Endothelial cell of umbilical vein (primary cell): ENCODE measurements at regions not wholly inside any gene's neighbourhood (a gene's known extent, or its start where the extent isn't known, plus 50 kb on each side); places are given as distances from the start of the nearest gene placed in this dataset.

Source experiments
- BruUV-seq: library from RNA; stranded (reverse); fragments of 400-500 nt; replicated peaks from 2 replicates; lab custom pipeline; 2021; lab: Mats Ljungman, UMichigan
- CTCF ChIA-PET: fragments of 300-600, 350-600 bp; sonication (Branson Sonifier 250); formaldehyde crosslinking; loops from one replicate; lab custom pipeline; 2021; ENCODE audit warnings: antibody characterized with exemption, inconsistent platforms; lab: Charles Lee
- POLR2A ChIA-PET: fragments of 300-600, 350-600 bp; sonication (Branson Sonifier 250); formaldehyde crosslinking; loops from one replicate; lab custom pipeline; 2021; ENCODE audit warnings: antibody characterized with exemption, inconsistent platforms; lab: Charles Lee
- DNase-seq: peaks from one replicate; pipeline ENCODE4 v3.0.0-alpha.2; 2011; ENCODE audit warnings: low read depth, low spot score
- FAIRE-seq: peaks from 2 replicates; lab custom pipeline; 2011; peaks lifted over from hg19 to GRCh38; lab: Jason Lieb, UNC
- H2AFZ ChIP-seq: 2 replicates; pipeline ENCODE4 v1.6.0; 2012; ENCODE audit warnings: low read depth, low read length, control low read depth, inconsistent platforms
- H3K27ac ChIP-seq: 2 replicates; pipeline ENCODE4 v1.5.1; 2011; ENCODE audit warnings: low read depth, mild to moderate bottlenecking, control low read depth, low read length, moderate library complexity; ENCODE audit not compliant: insufficient read depth
- H3K27me3 ChIP-seq, 2 experiments: 2 replicates each; pipeline versions ENCODE4 v1.6.0 to v1.6.1; 2011; ENCODE audit warnings: low read length in 2 of 2, mixed read lengths in 1 of 2; ENCODE audit not compliant: control insufficient read depth in 2 of 2, insufficient read depth in 2 of 2
- H3K36me3 ChIP-seq, 2 experiments: 2 replicates in 1 of 2; 3 replicates in 1 of 2; pipeline ENCODE4 v1.5.1; 2011; ENCODE audit warnings: low read length in 2 of 2, mild to moderate bottlenecking in 1 of 2, moderate library complexity in 1 of 2; ENCODE audit not compliant: control insufficient read depth in 2 of 2, insufficient read depth in 2 of 2; ENCODE audit errors: extremely low read depth in 1 of 2
- H3K4me1 ChIP-seq: 3 replicates; pipeline ENCODE4 v1.5.1; 2011; ENCODE audit warnings: mild to moderate bottlenecking, low read length; ENCODE audit not compliant: control insufficient read depth, insufficient read depth; ENCODE audit errors: extremely low read depth
- H3K4me2 ChIP-seq: 2 replicates; pipeline ENCODE4 v1.6.1; 2011; ENCODE audit warnings: low read length, control low read depth, mixed read lengths; ENCODE audit not compliant: insufficient read depth
- H3K4me3 ChIP-seq, 3 experiments: fragments of 200-600 bp in 1 of 3; sonication (generic), shearing (Covaris generic) in 1 of 3; replicated peaks in 1 of 3; 2 replicates each; pipeline ENCODE4 v1.5.1; 2011 to 2016; ENCODE audit warnings: control low read depth in 3 of 3, low read length in 3 of 3, mild to moderate bottlenecking in 2 of 3, inconsistent platforms in 1 of 3, low read depth in 1 of 3, moderate library complexity in 1 of 3; ENCODE audit not compliant: insufficient read depth in 1 of 3
- H3K79me2 ChIP-seq: 2 replicates; pipeline ENCODE4 v1.6.0; 2012; ENCODE audit warnings: low read length, inconsistent platforms; ENCODE audit not compliant: control insufficient read depth, insufficient read depth
- H3K9ac ChIP-seq: replicated peaks from 2 replicates; pipeline ENCODE3; 2011; ENCODE audit warnings: low read length, control low read depth; ENCODE audit not compliant: insufficient read depth; ENCODE audit errors: extremely low read depth
- H3K9me1 ChIP-seq: replicated peaks from 3 replicates; pipeline ENCODE4 v1.6.0; 2011; ENCODE audit warnings: mild to moderate bottlenecking, low read length; ENCODE audit not compliant: control insufficient read depth, insufficient read depth; ENCODE audit errors: extremely low read depth
- H3K9me3 ChIP-seq: replicated peaks from 2 replicates; pipeline ENCODE4 v1.5.1; 2012; ENCODE audit warnings: low read length, inconsistent platforms; ENCODE audit not compliant: control insufficient read depth, insufficient read depth
- H4K20me1 ChIP-seq: replicated peaks from 2 replicates; pipeline ENCODE3; 2011; ENCODE audit warnings: mild to moderate bottlenecking, low read length; ENCODE audit not compliant: control insufficient read depth, insufficient read depth; ENCODE audit errors: extremely low read depth
- EZH2 ChIP-seq: IDR thresholded peaks from 2 replicates; pipeline ENCODE4 v1.6.1; 2012; ENCODE audit warnings: borderline replicate concordance, low read depth, mild to moderate bottlenecking, moderate library complexity, low read length, inconsistent platforms; ENCODE audit not compliant: severe bottlenecking
- FOS ChIP-seq: IDR thresholded peaks from 2 replicates; pipeline ENCODE4 v1.6.1; 2011; ENCODE audit warnings: mild to moderate bottlenecking, low read length, moderate library complexity, borderline replicate concordance; ENCODE audit not compliant: insufficient read depth
- GATA2 ChIP-seq: IDR thresholded peaks from 2 replicates; pipeline ENCODE4 v1.7.0; 2011; ENCODE audit warnings: low read depth, mild to moderate bottlenecking, moderate library complexity, mixed read lengths, low read length; ENCODE audit not compliant: insufficient read length, insufficient read depth
- JUN ChIP-seq: IDR thresholded peaks from 2 replicates; pipeline ENCODE4 v1.6.1; 2011; ENCODE audit warnings: borderline replicate concordance, low read depth; ENCODE audit not compliant: insufficient read length, insufficient read depth
- MYC ChIP-seq: IDR thresholded peaks from one replicate; pipeline ENCODE4 v1.6.1; 2011; ENCODE audit warnings: mild to moderate bottlenecking, low read depth, low read length
- POLR2A ChIP-seq: IDR thresholded peaks from 2 replicates; pipeline ENCODE4 v1.6.1; 2012; ENCODE audit warnings: low read depth, mild to moderate bottlenecking, control low read depth, low read length
- POLR2AphosphoS5 ChIP-seq: IDR thresholded peaks from 2 replicates; pipeline ENCODE4 v1.6.1; 2012; ENCODE audit warnings: low read depth, mild to moderate bottlenecking, control low read depth, low read length, moderate library complexity; ENCODE audit not compliant: insufficient read depth
- dilution Hi-C: fragments of 300-500 bp; cut with MboI; formaldehyde crosslinking; loops from one replicate; pipeline ENCODE4 v1.15.0; 2019; ENCODE audit warnings: low sequenced_read_pairs; ENCODE audit not compliant: extremely low pct_ligation_motif_present
- intact Hi-C: fragments of 100-400 bp; cut with micrococcal nuclease; formaldehyde crosslinking; loops from one replicate; pipeline ENCODE4 v1.10.0; 2022
- TF ChIP-seq, protein P1 (sequence below), 2 donors: IDR thresholded peaks; 1 replicate in 1 of 2; 2 replicates in 1 of 2; pipeline ENCODE4 v1.5.1; 2011; ENCODE audit warnings: low read length in 2 of 2, mild to moderate bottlenecking in 2 of 2, moderate library complexity in 2 of 2, control low read depth in 1 of 2, inconsistent platforms in 1 of 2, low read depth in 1 of 2; ENCODE audit not compliant: insufficient read depth in 1 of 2; ENCODE audit errors: extremely low read depth in 1 of 2
- TF ChIP-seq, protein P2 (sequence below): IDR thresholded peaks from 2 replicates; pipeline ENCODE4 v1.6.1; 2011; ENCODE audit not compliant: insufficient read depth, insufficient read length

GRCh38 chr6:168956141-168956838 lies 297.4 kb downstream of the THBS2 start:
- CTCF ChIA-PET: interaction anchor here (1.0 to 2.0 kb wide), 3 partner anchors 834 to 1574 kb away, joined by 4 to 5 read pairs (median 5); no protein-coding TSS in a partner anchor

More at GRCh38 chr6:168956141-168956838, 297.4 kb downstream of the THBS2 start:
- Histone ChIP-seq H3K79me2 (no peaks in the 10 kb centered on the region), H4K20me1 (no peaks in the 10 kb centered on the region), H3K9me1 (no peaks in the 10 kb centered on the region), H3K27me3 (no peaks in the 10 kb centered on the region), H3K4me1 (no peaks in the 10 kb centered on the region), H3K36me3 (no peaks in the 10 kb centered on the region), H3K27ac (no peak overlapping the region), H3K9me3 (no peaks in the 10 kb centered on the region), H3K9ac (no peak overlapping the region), H2AFZ (no peak overlapping the region), H3K4me2 (no peak overlapping the region), H3K4me3 (no peak overlapping the region)
- FAIRE-seq (no peak), DNase-seq (no peak)
- POLR2A ChIA-PET: no interaction called here
- TF ChIP-seq EZH2: no peak
- no peak for TF ChIP-seq FOS
- no peak for TF ChIP-seq POLR2A
- TF ChIP-seq POLR2AphosphoS5: no peak
- TF ChIP-seq JUN: no peak
- no peak for TF ChIP-seq GATA2
- TF ChIP-seq, protein P1, sequence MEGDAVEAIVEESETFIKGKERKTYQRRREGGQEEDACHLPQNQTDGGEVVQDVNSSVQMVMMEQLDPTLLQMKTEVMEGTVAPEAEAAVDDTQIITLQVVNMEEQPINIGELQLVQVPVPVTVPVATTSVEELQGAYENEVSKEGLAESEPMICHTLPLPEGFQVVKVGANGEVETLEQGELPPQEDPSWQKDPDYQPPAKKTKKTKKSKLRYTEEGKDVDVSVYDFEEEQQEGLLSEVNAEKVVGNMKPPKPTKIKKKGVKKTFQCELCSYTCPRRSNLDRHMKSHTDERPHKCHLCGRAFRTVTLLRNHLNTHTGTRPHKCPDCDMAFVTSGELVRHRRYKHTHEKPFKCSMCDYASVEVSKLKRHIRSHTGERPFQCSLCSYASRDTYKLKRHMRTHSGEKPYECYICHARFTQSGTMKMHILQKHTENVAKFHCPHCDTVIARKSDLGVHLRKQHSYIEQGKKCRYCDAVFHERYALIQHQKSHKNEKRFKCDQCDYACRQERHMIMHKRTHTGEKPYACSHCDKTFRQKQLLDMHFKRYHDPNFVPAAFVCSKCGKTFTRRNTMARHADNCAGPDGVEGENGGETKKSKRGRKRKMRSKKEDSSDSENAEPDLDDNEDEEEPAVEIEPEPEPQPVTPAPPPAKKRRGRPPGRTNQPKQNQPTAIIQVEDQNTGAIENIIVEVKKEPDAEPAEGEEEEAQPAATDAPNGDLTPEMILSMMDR (IDR thresholded peaks at IDR 0.05; ENCODE audit: extremely low read depth in 1 of 2, insufficient read depth in 1 of 2, low read depth in 1 of 2, low read length in 2 of 2): no peak
- TF ChIP-seq, protein P2, sequence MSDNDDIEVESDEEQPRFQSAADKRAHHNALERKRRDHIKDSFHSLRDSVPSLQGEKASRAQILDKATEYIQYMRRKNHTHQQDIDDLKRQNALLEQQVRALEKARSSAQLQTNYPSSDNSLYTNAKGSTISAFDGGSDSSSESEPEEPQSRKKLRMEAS: no peak
- TF ChIP-seq MYC: no peak
- dilution Hi-C loops: no loop called here
- BruUV-seq: no TSS peak
- intact Hi-C loops: loop anchor here (5.0 to 10.0 kb wide), 2 partner anchors 769 to 836 kb away; partner anchors contain the start of gene PHF10
